Nephron progenitor cell (in vitro differentiated cells): ENCODE measurements at regions not wholly inside any gene's neighbourhood (a gene's known extent, or its start where the extent isn't known, plus 50 kb on each side); places are given as distances from the start of the nearest gene placed in this dataset.

Experiments
- DNase-seq: peaks from one replicate; pipeline ENCODE4 v3.0.0; 2021
- H3K27ac Mint-ChIP-seq: 2 replicates; pipeline ENCODE4 v1.8.0; 2021; ENCODE audit warnings: mild to moderate bottlenecking, moderate library complexity, mixed read lengths
- H3K27me3 Mint-ChIP-seq: 2 replicates; pipeline ENCODE4 v1.8.0; 2021; ENCODE audit warnings: mild to moderate bottlenecking, low read depth, mixed read lengths; ENCODE audit not compliant: poor library complexity
- H3K36me3 Mint-ChIP-seq: 2 replicates; pipeline ENCODE4 v1.8.0; 2021; ENCODE audit warnings: low read depth, mixed read lengths
- H3K4me1 Mint-ChIP-seq: 2 replicates; pipeline ENCODE4 v1.8.0; 2021; ENCODE audit warnings: mixed read lengths
- H3K4me3 Mint-ChIP-seq: 2 replicates; pipeline ENCODE4 v1.8.0; 2021; ENCODE audit warnings: mild to moderate bottlenecking, moderate library complexity, mixed read lengths
- H3K9me3 Mint-ChIP-seq: 2 replicates; pipeline ENCODE4 v1.8.0; 2021; ENCODE audit warnings: mild to moderate bottlenecking, moderate library complexity, mixed read lengths
- CTCF ChIP-seq: fragments of 200-600 bp; sonication (generic); IDR thresholded peaks from 2 replicates; pipeline ENCODE4 v1.5.0; 2021; ENCODE audit warnings: antibody characterized with exemption

- DNase-seq, result no peak
- no peak for TF ChIP-seq CTCF
- H3K9me3 Mint-ChIP-seq, result peaks cover 7% of the 10 kb centered on the region
- H3K27ac Mint-ChIP-seq, result no peak overlapping the region
- no peak overlapping the region for H3K4me3 Mint-ChIP-seq
- H3K4me1 Mint-ChIP-seq, result peaks cover 50% of the 10 kb centered on the region
- peaks cover 4% of the 10 kb centered on the region for H3K27me3 Mint-ChIP-seq
- H3K36me3 Mint-ChIP-seq, result no peaks in the 10 kb centered on the region
These were observed 63.0 kb upstream of the PFN2 start for GRCh38 chr3:150033721-150034120.

GRCh38 chr3:150030841-150031240 lies 60.1 kb upstream of the PFN2 start:
- Mint-ChIP-seq H3K36me3 (peaks cover 13% of the 10 kb centered on the region), H3K4me3 (no peak overlapping the region), H3K9me3 (peaks cover 28% of the 10 kb centered on the region), H3K27ac (no peak overlapping the region), H3K4me1 (peaks cover 36% of the 10 kb centered on the region), H3K27me3 (peaks cover 4% of the 10 kb centered on the region)
- no peak for DNase-seq
- TF ChIP-seq CTCF, result no peak

- Mint-ChIP-seq H3K4me1 (peaks cover 25% of the 10 kb centered on the region), H3K27me3 (no peaks in the 10 kb centered on the region), H3K9me3 (peaks cover 51% of the 10 kb centered on the region), H3K27ac (no peak overlapping the region), H3K36me3 (peaks cover 13% of the 10 kb centered on the region), H3K4me3 (no peak overlapping the region)
- TF ChIP-seq CTCF, result no peak
- DNase-seq, result no peak
These were observed 52.5 kb upstream of the PFN2 start for GRCh38 chr3:150023239-150023636.

GRCh38 chr3:150022381-150023238 lies 51.9 kb upstream of the PFN2 start:
- Mint-ChIP-seq H3K27me3 (no peaks in the 10 kb centered on the region), H3K9me3 (peaks cover 45% of the 10 kb centered on the region), H3K27ac (no peak overlapping the region), H3K4me1 (peaks cover 25% of the 10 kb centered on the region), H3K4me3 (no peak overlapping the region), H3K36me3 (peaks cover 8% of the 10 kb centered on the region)
- DNase-seq, result no peak
- TF ChIP-seq CTCF, result no peak

- Mint-ChIP-seq H3K4me1 (peaks cover 28% of the 10 kb centered on the region), H3K9me3 (peaks cover 24% of the 10 kb centered on the region), H3K36me3 (no peaks in the 10 kb centered on the region), H3K27me3 (no peaks in the 10 kb centered on the region), H3K27ac (no peak overlapping the region), H3K4me3 (no peak overlapping the region)
- TF ChIP-seq CTCF, result no peak
- no peak for DNase-seq
These were observed 49.8 kb upstream of the PFN2 start for GRCh38 chr3:150020527-150020926.
